Uterus (tissue), 2 donors: ENCODE measurements at regions not wholly inside any gene's neighbourhood (a gene's known extent, or its start where the extent isn't known, plus 50 kb on each side); places are given as distances from the start of the nearest gene placed in this dataset.

Source experiments
- CTCF ChIP-seq, 4 experiments: fragments of 200-600 bp in 2 of 4; fragments of 450-650 bp in 2 of 4; sonication (generic) in 2 of 4; IDR thresholded peaks; one replicate each; pipeline ENCODE4 v1.5.1; 2016 to 2019; ENCODE audit warnings: antibody characterized with exemption in 4 of 4, mild to moderate bottlenecking in 2 of 4, moderate library complexity in 1 of 4
- POLR2A ChIP-seq, 2 donors: fragments of 450-650 bp; IDR thresholded peaks; one replicate each; pipeline ENCODE4 v1.6.1; 2016; ENCODE audit warnings: antibody characterized with exemption in 2 of 2, mild to moderate bottlenecking in 1 of 2, moderate library complexity in 1 of 2

DNA sequence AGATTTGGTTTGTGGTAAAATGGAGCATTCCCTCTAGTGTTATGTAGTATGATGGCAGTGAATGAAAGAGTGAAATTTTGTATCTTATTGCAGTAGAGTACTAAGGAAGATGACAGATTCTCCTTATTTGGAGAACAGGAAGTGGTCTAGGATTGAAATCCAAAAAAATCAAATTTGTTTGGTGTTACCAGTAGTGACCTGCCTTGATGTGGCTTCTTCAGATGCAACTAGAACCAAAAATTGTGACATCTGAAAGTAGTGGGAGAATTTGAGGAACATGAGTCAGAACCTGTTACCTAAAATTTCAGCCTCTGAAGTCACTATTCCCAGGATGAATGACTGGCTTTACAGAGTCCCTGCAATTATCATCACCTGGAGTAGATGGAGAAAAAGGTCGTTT is 165.9 kb downstream of the KLF5 start:
- no peak for TF ChIP-seq CTCF (IDR thresholded peaks at IDR 0.05)
- no peak for TF ChIP-seq POLR2A (IDR thresholded peaks at IDR 0.05)
